GM21447 (cell line): ENCODE measurements at regions not wholly inside any gene's neighbourhood (a gene's known extent, or its start where the extent isn't known, plus 50 kb on each side); places are given as distances from the start of the nearest gene placed in this dataset.

Experiments used
- ATAC-seq: cut with Tn5 transposase; IDR thresholded peaks from one replicate; pipeline ENCODE4 v1.9.1; 2021; ENCODE audit not compliant: unreplicated experiment

DNA sequence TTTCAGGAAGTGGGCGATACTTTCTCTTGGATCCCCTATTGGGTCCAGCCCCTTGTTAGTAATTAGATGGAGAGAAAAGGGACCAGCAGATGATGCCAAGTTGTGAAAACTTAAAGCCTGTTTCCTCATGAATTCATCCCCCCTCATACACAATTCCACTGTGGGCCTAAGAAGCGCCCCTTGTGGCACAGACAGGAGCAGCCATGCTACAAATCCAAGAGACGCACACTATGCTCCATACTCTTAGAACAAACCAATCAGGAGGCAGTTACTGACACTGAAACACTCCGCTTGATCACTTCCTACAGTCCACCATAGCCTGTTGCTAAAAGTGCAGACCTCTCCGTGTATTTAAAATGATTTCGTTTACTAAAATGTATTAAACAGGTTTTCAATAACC, 111.3 kb upstream of the ARRDC4 start:
- ATAC-seq: no peak

DNA sequence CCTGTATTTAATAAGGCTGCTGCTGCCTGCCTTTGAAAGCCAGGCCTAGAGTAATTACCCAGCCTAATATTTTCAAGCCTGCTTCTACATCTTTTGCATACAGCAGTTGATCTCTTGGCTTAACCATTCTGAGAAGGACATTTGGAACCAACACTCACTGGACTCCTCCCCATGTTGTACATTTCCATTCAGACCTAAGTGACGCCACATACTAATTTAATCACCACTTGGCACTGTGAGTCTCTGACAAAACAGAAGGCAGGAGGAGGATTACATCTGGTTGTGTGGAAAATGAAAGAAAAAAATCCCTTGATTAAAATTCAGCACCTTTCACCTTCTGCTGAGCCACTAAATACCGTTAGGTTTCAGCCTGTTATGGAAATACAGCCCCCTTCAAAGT, 102.2 kb upstream of the ARRDC4 start:
- ATAC-seq: no peak

DNA sequence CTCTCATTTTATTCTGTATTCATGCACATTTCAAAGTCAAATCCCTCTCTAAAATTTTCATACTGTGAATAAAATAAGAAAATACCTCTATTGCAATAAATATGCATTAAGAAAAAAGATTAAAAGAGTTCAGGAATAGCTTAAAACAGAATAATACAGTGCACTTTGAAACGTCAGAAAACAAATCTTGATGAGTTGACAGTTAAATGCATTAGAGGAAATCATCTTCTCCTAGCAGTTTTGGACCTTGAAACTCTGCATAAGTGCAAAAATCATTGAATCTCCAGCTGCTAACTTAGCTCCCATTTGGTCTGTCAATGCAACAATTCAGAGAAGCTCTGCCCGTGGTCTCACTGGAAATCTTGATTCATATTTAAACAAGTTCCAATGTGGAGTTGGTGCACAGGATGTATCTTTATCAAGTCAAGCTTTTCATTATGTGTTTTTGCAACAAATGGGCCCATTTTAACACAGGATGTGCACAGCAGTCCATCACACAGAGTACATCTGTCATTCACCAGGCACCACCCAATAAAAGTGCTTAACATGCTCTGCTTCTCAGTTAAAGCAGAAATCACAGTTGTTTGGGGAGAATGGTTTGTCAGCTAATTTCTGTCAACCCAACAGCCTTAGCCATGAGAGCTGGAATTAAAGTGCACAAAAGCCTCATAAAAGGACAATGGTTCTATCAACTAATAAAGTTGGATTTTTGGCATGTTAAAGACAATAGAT, 98.8 kb upstream of the ARRDC4 start:
- ATAC-seq: no peak

DNA sequence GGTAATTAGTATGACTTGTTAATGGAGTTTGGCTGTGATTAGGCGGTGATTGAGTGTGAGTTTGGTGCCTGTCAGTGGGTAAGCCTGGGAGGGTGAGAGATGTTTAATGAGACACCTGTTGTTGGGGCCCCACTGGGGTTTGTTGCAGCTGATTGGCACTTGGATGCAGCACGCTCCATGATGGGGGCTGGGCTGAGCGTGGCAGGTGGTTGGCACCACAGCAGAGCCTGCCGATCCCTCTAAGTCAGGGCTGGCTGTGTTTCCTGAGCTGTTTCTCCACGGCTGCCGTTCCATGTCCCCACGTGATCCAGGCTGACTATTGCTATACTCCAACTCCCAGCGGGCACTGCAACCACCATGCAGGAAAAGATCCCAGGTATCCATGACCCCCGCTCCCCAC, 93.5 kb upstream of the ARRDC4 start:
- no peak for ATAC-seq

DNA sequence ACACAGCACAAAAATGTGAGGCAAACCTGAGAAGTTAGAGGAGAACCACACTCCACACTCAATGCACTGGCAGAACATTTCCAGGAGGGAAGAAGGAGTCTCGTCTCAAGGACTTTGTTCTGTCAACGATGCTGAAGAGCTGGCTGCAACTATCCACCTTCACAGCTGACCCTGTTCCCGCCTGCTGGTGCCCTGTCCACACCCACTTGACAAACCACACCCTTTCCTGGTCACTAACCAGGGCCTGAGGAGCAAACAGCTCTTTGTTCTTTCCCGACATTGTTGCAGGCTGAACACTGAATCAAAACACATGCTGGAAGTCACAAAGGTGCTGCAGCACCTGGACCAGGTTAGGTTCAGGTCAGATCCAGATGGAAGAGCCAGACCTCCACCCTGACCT, 92.6 kb upstream of the ARRDC4 start:
- no peak for ATAC-seq

DNA sequence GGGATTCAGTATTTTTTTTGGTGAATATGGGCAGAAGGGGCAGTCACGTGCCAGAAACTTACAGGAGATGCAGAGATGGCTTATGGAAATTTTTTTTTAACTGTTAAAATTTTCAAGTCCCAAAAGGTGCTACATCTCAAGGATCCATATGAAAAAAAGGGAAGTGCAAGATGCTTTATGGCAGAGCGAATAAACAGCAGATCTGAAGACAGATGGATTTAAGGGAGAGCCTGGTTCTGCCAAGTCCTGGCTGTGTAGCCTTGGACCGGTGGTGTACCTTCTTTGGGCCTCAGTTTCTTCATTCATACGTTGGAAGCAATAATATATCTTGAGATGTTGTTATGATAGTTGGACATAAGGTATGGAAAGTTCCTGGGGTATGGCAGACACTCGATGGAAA, 91.5 kb upstream of the ARRDC4 start:
- no peak for ATAC-seq

GRCh38 chr15:97870771-97871170, 89.7 kb upstream of the ARRDC4 start:
- no peak for ATAC-seq

DNA sequence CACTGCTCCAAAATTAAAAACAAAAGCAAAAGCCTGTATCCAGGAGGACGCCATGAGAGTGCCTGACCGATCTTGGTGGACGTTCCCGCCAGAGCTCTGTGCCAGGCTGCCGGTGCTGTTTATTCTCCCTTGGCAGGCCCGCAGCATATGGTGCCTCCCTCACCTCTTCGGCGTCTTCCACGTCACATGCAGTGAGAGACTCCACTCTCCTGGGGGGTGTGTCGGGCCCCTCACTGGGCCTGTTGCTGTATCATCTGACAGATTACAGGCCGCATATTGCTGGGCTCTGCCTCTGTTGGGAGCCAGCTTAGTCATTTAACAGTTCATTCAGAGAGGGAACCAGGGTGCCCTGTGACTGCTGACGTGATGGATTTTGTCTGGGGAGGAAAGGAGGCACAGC, 86.4 kb upstream of the ARRDC4 start:
- ATAC-seq: no peak

- no peak for ATAC-seq
These were observed 85.4 kb upstream of the ARRDC4 start for GRCh38 chr15:97875025-97875512.

- ATAC-seq: no peak
These were observed 84.8 kb upstream of the ARRDC4 start for GRCh38 chr15:97875513-97876280.

DNA sequence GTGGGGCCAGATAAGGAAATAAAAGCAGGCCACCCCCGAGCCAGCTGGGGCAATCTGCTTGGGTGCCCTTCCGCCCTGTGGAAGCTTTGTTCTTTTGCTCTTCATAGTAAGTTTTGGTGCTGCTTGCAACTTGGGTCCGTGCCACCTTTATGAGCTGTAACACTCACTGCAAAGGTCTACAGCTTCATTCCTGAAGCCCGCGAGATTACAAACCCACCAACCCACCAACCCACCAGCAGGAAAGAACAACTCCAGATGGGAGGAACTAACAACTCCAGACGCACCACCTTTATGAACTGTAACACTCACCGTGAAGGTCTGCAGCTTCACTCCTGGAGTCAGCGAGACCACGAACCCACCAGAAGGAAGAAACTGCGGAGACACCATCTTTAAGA, 84.2 kb upstream of the ARRDC4 start:
- ATAC-seq: no peak

- no peak for ATAC-seq
These were observed 79.0 kb upstream of the ARRDC4 start for GRCh38 chr15:97881346-97881965.

- no peak for ATAC-seq
These were observed 75.9 kb upstream of the ARRDC4 start for GRCh38 chr15:97884513-97885131.

DNA sequence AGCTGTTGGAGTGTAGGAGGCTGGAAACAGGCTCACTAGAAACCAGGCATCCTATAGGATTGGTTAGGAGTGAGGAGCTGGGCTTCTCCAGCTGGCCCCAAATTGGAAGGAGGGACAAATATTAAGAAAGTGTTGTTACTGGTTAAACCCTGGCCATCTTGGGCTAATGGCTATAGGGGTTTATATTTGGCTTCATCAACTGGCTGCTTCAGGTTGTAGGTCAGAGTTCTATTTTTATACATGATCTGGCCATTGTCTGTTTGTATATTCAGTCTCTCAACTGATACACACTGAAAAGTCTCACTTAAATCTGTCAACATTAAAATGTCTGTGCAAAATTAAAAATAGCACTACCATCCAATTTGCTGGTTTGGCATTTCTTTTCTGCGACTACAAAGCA, 70.2 kb upstream of the ARRDC4 start:
- no peak for ATAC-seq

- no peak for ATAC-seq
These were observed 68.2 kb upstream of the ARRDC4 start for GRCh38 chr15:97892167-97892938.

DNA sequence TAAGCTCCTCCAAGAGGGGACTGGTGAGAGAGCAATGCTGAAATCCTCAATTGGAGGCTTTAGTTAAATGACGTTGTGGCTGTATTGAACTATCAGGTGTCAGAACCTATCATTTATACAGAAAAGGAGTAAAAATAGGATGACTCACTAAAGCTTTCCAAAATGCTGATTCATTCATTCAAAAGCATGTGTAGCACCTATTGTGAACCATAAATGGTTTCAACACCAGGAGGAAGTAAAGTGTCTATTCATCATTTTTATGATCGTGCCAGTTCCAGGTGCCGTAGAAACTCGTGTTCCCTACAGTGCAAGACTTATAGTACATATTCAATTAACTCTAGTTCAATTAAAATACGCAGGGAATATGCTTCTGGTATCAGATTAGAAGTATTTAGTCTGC, 66.5 kb upstream of the ARRDC4 start:
- ATAC-seq: no peak

- ATAC-seq: no peak
These were observed 60.5 kb upstream of the ARRDC4 start for GRCh38 chr15:97899981-97900380.

DNA sequence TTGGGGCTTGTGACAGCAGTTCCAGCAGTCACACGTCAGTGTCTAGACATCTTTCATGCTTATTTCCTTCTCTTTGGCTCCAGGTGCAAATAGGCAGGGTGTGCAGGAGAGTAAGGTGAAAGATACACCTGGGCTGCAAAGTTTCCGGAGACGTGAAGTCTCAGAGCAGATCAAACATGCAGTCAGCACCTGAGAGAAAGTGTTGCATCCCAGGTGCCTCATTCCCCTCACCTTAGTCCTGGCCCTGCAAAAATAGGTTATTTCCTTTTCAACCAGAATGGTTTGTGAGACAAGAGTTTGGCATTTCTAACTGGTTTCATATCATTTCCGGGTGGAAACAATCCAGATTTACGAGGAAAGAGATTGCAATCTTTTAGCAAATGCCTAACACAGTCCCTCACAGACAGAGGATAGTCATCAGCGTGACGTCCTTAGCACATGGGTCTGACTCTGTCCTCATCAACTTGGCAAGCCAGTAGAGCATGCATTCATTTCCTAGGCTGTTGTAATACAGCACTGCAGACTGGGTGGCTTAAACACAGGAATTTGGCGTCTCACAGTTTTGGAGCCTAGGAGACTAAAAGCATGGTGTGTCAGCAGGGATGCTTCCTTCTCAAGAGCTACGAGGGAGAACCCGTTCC, 58.2 kb upstream of the ARRDC4 start:
- ATAC-seq: no peak

- ATAC-seq: no peak
These were observed 56.9 kb upstream of the ARRDC4 start for GRCh38 chr15:97903560-97903959.

GRCh38 chr15:97903971-97904572, 56.4 kb upstream of the ARRDC4 start:
- ATAC-seq: no peak
